ENCODE measurements at regions not wholly inside any gene's neighbourhood (a gene's known extent, or its start where the extent isn't known, plus 50 kb on each side); places are given as distances from the start of the nearest gene placed in this dataset.
"Not testable (repeated sequence)": the region's sequence is repeated elsewhere in the genome, so short reads cannot be mapped to it uniquely, and the experiment has no call there.

DNA sequence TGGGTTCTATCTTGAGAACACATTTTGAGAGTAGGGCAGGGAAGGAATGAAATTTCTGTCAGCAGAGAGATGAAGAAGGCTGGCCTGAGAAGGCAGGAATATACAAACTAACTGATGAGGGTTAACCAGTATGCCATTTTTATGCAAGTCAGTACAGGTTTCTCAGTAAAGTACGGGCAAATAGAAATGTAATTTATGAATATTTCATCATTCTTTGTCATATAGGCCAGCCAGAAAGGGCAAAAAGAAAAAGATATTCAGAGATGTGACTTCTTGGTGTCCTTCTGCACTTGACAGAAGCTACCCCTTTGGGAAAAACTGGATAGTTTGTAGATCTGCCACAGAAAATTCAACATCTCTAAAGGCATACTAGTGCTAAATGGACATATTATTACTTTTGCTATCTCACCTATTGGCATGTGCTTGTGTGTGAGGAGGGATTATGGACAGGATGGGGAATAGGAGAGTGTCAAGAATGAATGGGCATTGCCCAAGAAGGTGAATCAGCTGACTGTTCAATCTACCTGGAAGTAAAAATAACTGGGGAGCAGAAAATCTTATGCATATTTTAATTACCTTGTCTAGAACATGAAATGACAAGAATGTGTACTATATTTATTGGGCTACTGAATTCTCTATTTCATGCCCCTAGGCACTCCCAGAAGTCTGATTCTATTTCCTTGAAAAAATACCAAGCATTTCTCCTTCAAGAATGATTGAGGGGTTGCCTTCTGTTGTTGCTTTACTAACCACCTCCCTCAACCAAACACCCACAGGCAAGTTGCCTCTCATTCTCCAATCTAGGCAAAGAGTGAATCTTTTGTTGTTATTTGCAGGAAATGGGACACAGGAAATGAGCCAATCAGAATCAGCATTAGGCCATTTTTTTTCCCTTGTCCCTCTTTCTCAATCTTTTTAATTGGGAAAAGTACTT is 175.1 kb upstream of the SLC38A2 start:
- Histone ChIP-seq H3K4me3 (no peak overlapping the region), H3K27ac (no peak overlapping the region)
- TF ChIP-seq, protein P1, sequence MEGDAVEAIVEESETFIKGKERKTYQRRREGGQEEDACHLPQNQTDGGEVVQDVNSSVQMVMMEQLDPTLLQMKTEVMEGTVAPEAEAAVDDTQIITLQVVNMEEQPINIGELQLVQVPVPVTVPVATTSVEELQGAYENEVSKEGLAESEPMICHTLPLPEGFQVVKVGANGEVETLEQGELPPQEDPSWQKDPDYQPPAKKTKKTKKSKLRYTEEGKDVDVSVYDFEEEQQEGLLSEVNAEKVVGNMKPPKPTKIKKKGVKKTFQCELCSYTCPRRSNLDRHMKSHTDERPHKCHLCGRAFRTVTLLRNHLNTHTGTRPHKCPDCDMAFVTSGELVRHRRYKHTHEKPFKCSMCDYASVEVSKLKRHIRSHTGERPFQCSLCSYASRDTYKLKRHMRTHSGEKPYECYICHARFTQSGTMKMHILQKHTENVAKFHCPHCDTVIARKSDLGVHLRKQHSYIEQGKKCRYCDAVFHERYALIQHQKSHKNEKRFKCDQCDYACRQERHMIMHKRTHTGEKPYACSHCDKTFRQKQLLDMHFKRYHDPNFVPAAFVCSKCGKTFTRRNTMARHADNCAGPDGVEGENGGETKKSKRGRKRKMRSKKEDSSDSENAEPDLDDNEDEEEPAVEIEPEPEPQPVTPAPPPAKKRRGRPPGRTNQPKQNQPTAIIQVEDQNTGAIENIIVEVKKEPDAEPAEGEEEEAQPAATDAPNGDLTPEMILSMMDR (IDR thresholded peaks at IDR 0.05), result no peak
- DNase-seq (ENCODE audit: low spot score), result no peak

DNA sequence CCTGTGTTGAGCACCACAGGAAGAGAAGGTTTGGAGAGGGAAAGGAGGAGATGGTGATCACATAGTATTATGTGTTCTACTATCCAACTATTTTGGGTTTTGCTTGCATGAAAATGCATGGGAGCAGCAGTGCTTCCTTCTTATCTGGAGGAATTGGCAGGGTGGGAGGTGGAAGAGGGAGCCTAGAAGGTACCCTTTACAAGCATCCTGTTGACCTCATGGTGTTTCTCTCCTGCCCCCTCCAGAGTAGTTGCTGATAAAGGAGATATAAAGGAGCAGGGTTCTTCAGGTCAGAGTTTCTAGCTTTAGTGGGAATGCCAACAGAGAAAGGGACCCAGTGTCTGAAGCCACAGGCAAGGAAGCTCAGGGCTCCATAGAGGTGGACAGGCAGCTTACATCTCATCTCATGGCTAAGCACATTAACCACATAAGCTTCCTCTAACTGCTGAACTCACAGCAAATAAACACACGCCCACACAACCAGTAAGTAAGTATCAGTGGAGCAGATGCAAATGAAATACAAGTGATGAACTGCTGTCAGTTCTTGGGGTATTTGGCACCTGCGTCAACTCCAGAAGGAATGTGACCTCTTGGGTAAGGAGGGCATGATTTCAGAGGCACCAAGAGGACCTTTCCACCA is 174.2 kb upstream of the SLC38A2 start:
- DNase-seq (ENCODE audit: low spot score), result no peak
- no peak overlapping the region for H3K27ac ChIP-seq
- H3K4me3 ChIP-seq, result no peak overlapping the region
- TF ChIP-seq, protein P1 (IDR thresholded peaks at IDR 0.05), result no peak

DNA sequence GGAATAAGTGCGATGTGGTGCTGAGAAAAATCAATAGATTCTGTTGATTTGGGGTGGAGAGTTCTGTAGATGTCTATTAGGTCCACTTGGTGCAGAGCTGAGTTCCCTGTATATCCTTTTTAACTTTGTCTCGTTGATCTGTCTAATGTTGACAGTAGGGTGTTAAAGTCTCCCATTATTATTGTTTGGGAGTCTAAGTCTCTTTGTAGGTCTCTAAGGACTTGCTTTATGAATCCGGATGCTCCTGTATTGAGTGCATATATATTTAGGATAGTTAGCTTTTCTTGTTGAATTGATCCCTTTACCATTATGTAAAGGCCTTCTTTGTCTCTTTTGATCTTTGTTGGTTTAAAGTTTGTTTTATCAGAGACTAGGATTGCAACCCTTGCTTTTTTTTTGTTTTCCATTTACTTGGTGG is 170.8 kb upstream of the SLC38A2 start:
- not testable (repeated sequence) for H3K4me3 ChIP-seq; DNase-seq (ENCODE audit: low spot score); H3K27ac ChIP-seq

DNA sequence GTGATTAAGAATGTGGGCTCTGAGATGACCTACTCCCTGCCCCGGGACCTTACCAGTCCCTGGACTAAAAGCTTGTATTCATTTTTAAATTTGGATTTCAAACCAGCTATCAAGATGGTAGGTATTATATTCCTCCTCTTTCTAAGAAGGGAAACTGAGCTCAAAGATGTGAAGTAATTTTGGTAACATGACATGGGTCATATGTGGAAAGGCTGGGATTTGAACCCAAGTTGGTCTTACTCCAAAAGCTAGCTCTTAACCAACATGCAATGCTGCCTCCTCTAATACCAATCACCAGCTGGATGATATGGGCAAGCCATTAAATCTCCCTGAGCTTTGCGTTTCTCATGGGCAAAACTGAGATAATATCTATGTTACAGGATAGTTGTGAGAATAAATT is 166.4 kb upstream of the SLC38A2 start:
- no peak overlapping the region for H3K27ac ChIP-seq
- TF ChIP-seq, protein P1 (IDR thresholded peaks at IDR 0.05), result no peak

DNA sequence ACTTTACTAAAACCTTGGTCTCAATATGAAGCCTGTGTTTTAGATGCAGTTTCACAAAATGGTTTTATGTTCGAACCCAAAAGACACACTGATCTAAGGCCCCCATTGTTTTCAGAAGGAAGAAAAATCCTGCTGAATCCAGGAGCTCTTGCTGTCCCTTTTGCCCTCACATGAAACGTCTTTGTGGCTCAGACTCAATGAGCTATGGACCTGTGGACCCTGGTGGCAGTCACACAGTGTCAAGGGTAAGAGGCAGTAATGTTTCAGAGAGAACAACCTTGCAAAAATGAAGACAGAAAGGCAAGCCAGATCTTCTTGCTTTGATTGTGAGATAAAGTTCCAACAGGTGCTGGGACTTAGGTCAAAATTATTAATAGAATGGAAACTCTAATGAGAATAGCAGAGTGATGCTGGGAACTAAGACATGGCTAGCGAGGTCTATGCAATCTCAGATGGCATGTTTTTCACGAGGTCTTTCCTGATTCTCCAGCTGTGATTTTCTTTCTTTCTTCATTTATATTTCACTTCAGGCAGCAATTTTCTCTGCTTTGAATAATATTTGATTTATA is 164.9 kb upstream of the SLC38A2 start:
- no peak overlapping the region for H3K4me3 ChIP-seq
- DNase-seq (ENCODE audit: low spot score), result no peak
- TF ChIP-seq, protein P1 (IDR thresholded peaks at IDR 0.05), result no peak
- H3K27ac ChIP-seq, result no peak overlapping the region

More for the DNA sequence above, 166.4 kb upstream of the SLC38A2 start:
- no peak overlapping the region for H3K4me3 ChIP-seq
- no peak for DNase-seq (ENCODE audit: low spot score)

DNA sequence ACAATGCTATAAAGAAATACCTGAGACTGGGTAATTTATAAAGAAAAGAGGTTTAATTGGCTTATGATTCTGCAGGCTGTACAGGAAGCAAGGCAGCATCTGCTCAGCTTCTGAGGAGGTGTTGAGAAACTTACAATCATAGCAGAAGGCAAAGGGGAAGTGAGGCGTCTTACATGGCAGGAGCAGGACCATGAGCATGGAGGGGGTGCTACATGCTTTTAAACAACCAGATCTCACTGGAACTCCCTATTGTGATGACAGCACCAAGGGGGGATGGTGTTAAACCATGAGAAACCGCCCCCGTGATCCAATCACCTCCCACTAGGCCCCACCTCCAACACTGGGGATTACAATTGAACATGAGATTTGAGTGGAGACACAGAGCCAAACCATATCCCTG is 163.7 kb upstream of the SLC38A2 start:
- DNase-seq (ENCODE audit: low spot score); H3K27ac ChIP-seq: not testable (repeated sequence)

DNA sequence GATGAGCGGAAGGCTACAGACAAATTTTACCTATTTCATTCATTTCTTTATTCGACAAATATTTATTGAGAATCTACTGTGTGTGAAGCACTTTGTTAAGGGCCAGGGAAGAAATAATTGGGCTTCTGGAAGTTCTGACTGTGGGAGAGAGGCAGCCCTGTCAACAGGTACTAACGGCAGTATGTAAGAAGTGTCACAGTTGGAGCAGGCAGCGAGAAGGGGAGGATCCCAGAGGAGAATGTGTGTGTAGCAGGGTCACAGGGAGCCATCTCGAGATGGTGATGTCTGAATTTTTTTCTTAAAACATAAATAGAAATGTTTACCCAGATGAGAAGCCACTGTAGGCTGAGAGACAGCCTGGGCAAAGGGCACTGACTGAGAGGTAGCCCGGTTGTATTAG is 163.3 kb upstream of the SLC38A2 start:
- Histone ChIP-seq H3K4me3 (no peak overlapping the region), H3K27ac (no peak overlapping the region)
- TF ChIP-seq, protein P1 (IDR thresholded peaks at IDR 0.05), result no peak
- DNase-seq (ENCODE audit: low spot score), result no peak

More for the DNA sequence above, 163.7 kb upstream of the SLC38A2 start:
- not testable (repeated sequence) for H3K4me3 ChIP-seq

Measured in coronary artery (tissue), 2 donors.